Right ventricle myocardium superior (tissue), 1 donor: ENCODE measurements at regions not wholly inside any gene's neighbourhood (a gene's known extent, or its start where the extent isn't known, plus 50 kb on each side); places are given as distances from the start of the nearest gene placed in this dataset.

ENCODE experiments used
- ATAC-seq: fragments of 200-7000 bp; cut with Tn5 transposase; one replicate; pipeline ENCODE4 v1.9.1; 2020; ENCODE audit warnings: mild to moderate bottlenecking; ENCODE audit not compliant: poor library complexity
- DNase-seq: peaks from one replicate; pipeline ENCODE4 v3.0.0-alpha.2; 2020
- intact Hi-C: fragments of 100-400 bp; cut with DNase I; formaldehyde crosslinking; loops from one replicate; pipeline ENCODE4 v1.11.2; 2022
- donor health status: DM: no; HTN: yes; CAD: no; lungs with severe emphysema.

DNA sequence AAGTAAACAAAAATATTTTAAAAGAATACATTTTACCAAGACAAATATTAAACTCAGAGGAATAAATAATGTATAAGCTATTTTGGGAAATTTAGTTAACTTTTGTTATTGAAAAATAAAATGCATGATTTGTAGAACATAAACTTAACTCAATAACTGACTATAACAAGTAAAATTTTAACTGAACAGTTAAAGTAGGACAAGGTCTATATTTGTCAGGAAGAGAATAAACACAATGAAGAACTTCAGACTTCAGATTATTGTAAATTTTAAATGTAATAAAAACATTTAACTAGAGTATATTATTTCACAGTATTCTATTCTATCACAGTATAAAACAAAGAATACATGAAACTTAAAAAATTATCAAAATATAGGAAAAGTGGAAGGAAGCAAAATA lies 948.8 kb upstream of the USP15 start:
- DNase-seq (no peak), ATAC-seq (no peak)
- intact Hi-C loops = no loop called here

DNA sequence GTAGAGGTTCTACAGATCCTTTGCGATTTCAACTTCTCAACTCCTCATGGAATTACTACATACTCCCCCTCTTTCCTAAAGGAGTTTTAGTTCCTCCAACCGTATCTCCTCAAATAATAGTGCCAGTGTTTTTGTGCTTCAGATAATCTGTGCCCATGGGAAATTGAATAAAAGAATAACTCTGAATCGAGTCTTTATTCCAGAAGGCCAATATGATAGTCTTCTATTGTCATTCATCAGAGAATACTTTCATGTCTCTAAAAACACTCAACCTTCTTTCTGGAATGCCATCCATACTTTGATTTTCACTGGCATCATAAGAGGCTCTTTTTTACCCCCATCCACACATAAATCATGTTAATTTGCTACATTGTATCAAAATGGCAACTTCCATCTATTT lies 911.3 kb upstream of the USP15 start:
- intact Hi-C loops = no loop called here
- ATAC-seq (no peak), DNase-seq (no peak)

DNA sequence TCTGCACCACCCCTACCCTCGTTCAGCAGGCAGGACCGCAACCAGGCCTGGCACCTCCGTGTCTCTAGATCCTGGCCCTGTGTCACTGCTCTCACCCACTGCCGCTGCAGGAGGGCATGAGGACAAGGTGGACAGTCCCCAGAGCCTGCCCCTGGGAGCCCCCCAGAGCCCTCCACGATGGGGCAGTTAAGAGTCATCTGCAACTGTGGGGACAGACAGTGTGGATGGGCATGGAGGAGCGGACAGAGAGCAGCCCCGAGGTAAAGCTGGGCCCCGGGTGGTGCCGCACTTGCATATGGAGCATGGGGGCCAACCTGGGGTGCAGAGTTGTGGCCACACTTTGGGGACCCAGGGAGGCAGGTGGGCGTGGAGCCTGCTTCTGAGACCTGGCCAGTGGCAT lies 905.1 kb upstream of the USP15 start:
- ATAC-seq (no peak), DNase-seq (peak; percentile 36)
- intact Hi-C loops = no loop called here

DNA sequence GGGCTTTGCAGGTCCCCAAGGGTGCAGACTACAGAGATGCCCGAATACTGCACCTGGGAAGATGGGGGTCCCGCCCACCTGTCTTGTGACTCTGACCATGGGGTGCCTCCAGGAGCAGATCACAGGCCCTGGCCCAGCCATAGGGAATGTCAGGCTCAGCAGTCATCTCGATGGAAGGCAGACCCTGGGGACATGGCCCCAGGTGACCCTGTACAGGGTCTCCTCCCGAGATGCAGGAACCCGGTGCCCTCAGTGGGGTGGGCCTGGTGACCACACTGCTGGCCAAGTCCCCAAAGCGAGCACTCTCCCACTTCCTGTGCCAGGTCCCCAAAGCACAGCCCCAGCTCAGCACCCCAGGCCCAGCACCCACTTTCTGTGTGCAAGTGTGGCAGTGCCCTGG lies 903.7 kb upstream of the USP15 start:
- intact Hi-C loops = no loop called here
- no peak for ATAC-seq
- no peak for DNase-seq

DNA sequence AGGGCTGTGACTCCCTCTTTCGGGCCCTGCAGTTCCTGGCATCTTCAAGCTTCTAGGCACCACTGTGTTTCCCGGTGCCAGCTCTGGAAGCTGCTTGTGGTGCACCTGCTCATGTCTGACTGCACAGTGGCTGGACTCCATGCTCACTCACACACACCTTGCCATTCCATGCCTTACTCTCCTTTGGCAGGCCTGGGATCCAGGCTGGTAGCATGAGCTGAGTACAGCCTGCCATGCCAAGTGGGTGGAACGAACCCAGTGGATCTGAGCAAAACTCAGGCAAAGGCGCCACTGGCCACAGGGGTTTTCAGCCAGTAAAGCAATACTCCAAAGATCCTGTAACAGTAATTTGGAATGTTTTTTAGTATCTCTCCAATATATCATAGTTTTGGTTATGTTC lies 902.7 kb upstream of the USP15 start:
- intact Hi-C loops = no loop called here
- ATAC-seq = no peak
- no peak for DNase-seq

DNA sequence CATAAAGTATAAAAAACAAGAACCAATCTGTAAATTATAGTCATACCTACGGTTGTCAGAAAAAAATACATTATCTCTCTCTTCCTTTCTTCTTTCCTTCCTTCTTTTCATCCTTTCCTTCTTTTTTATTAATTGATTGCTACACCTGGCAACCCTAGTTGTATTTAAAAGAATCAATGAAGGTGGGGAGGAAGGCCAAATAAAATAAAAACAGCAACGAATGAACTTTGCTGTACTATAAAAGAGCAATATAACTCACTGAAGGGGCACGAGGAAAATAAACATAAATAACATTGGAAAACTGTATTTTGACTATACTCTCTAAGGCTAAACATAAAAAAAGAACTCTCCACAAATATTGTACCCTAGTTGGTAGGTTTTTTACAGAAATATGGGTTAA lies 898.2 kb upstream of the USP15 start:
- intact Hi-C loops = no loop called here
- ATAC-seq = no peak
- no peak for DNase-seq

DNA sequence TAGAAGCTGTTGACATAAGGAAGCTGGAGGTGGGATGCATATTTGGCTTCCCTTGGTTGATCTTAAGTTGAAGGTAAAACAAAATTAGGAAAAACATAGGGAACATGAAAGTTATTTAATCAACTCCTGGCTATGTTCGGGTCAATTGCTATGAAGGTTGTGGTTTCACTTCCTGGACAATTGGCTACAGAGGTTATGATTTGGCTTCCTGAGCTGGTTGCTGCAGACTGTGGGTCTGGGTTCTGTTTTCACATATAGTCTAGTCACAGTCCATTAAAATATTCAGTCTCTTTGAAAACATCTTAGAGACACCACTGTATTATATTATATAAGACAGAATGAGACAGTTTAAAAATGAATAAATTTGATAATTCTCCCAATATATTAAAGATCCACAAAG lies 895.2 kb upstream of the USP15 start:
- ATAC-seq (no peak), DNase-seq (no peak)
- intact Hi-C loops = no loop called here

DNA sequence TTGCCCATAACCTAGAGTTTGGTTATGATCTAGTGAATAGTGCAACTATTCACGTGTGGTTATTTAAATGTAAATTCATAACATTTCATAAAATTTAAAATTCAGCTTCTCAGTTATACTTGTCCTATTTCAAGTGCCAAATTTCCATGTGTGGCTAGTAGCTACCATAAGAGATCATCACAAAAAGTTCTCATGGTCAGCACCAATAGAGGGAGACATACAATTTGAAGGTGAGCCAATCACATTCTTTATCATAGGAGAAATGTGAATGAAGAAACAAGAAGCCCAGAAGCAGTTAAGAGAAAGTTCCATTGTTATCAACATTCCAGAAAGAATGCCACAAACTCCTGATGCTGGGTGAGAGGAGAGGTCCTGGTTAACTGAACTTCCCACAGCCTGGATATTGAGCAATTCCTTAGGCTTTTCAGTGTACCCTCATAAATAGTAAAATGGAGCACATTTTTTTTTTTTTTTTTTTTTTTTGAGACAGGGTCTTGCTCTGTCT lies 892.9 kb upstream of the USP15 start:
- DNase-seq (no peak), ATAC-seq (no peak)
- intact Hi-C loops = no loop called here

DNA sequence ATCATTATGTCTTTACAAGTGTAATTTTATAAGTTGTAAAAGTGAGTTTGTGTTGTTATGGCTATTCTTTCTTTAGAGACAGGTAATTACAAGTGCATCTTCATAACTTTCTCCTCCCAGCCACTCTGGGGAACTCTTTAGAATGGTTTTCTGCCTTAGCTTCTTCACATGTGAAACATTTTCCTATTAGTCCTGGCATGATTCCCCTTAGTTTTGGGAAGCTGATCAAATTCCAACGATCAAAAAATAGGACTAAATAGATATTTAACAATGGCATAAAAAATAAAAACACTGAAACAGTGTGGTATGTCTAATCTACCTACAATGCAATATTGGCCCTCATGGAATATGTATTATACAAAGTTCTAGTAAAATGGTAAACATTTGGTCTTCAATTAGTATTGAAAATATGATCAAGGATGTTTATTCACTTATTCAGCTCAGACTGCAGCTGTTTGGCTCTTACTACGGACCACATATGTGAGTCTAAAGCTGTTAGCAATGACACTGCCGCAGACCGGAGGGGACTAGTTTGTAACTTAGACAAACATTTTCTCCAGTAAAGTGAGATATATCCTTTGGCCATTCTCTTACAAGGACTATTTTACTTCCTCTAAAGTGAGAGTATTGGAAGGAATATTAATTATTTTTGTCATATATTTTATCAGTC lies 890.8 kb upstream of the USP15 start:
- intact Hi-C loops = no loop called here
- DNase-seq = no peak
- no peak for ATAC-seq

DNA sequence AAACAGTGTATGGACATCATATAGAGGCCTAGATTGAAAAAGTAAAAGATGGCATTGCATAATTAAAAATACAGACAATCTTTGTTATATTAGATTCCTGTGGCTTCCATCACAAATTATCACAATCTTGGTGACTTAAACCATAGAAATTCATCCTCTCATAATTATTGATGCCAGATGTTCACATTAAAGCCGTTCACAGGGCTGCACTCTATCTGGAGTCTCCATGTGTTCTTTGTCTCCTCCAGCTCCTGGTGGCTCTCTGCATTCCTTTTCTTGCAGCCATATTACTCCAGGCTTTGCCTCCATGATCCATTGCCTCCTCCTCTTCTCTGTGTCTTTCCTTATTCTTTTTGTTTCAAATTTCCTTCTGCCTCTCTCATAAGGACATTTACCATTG lies 875.7 kb upstream of the USP15 start:
- DNase-seq (no peak), ATAC-seq (no peak)

DNA sequence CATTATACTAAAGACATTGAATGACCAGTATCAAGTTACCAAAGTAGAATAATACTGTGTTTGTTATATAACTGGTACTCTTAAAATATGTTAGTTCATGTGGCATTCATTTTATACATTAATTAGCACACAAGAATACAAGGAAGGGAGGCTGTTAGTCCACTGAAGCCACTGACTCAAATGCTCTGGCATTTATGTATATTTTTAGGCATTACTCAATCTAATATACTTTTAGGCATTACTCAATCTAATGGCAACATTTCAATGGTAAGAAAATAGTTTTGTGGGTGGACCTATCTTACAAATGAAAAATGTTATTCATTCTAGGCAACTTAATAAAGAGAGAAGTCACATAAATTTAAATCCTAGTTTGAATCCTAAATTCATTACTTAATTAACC lies 874.4 kb upstream of the USP15 start:
- intact Hi-C loops = no loop called here
- ATAC-seq = no peak
- DNase-seq = no peak

More for the DNA sequence above, 875.7 kb upstream of the USP15 start:
- intact Hi-C loops = no loop called here

DNA sequence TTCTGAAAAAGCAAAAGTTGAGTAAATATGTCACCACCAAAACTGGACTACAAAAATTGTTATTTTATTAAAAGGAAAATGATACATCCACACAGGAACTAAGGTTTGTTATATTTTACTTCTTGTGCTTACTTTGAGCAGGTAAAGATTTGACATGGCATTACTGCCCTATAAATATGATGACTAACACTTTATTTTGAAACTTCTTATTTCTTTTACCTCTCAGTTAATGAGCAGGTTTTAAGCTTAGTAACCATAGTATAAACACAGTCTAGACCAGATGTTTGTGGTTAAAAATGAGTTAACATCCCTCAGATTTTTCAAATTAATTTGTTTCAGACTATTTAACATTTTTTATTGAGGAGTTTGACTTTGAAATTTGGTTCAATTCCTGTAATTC lies 862.5 kb upstream of the USP15 start:
- ATAC-seq = no peak
- intact Hi-C loops = no loop called here
- DNase-seq = no peak

DNA sequence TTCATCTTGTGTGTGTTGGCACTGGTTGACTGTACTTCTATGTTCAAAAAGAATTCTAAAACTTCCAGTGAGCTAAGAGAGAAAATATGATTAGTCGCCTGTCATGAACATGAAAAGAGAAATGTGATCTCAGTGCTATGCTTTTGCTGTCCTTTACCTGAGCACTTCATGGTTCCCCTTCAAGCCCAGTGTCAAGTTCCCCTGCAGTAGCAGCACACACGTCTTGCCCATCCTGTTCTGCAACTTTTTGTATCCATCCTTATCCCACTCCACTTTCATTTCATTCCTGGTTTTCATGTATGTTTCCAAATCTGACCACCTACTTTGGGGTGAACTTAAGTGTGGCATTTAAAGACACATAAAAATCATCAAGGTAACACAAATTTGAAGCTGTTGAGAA lies 848.0 kb upstream of the USP15 start:
- intact Hi-C loops = no loop called here
- DNase-seq (no peak), ATAC-seq (no peak)

DNA sequence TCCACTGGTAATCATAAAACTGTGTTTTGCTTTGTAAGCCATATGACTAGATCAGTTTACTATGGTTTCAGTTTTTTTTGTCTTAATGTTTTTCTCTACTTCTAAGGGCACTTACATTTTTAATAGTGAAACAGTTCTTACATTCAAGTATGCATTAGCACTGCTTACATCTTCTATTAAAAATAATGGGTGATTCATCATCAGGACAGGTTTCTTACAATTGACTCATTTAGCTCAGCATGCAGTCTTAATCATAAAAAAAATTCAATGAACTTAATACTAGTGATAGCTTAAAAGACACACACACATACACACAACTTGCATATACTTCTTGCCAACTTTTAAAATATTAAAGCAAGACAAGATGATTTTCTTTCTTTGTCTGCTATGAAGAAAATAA lies 845.7 kb upstream of the USP15 start:
- intact Hi-C loops = no loop called here
- no peak for ATAC-seq
- DNase-seq = no peak

DNA sequence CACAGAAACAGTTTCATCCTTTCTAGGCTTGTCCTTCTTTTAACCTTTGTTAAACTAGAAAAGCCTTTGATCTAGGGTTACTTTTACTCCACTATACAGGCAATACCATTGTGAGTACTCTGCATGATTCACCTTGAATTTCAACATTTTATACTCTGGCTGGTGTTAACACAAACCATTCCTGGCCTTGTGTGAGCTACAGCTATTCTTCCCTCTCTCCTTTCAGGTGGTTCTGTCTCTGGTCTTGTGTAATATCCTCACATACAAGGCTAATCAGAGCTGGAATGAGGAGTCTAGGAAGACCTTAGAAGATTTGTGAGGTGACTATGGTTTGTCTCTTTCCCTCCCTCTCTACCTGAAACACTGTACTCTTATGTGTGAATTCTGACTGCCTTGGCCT lies 837.4 kb upstream of the USP15 start:
- DNase-seq (no peak), ATAC-seq (no peak)
- intact Hi-C loops = no loop called here

DNA sequence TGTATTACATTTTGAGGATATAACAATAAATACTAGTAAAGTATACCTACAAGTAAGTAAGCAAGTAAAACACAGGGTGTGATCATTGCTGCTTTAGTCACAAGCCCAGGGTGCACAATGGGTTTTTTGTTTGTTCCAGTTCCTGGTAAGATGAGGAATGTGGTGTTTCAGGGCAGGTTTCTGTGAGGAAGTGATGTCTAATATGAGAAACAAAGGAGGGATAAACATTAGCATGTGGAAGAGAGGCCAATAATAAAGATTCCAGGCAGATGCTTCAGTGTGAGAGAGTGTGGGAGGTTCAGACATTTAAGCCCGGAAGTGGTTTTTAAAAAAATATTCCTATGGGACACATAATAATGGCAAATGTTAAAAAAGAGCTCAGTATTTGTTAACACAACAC lies 808.1 kb upstream of the USP15 start:
- no peak for ATAC-seq
- intact Hi-C loops = no loop called here
- no peak for DNase-seq

DNA sequence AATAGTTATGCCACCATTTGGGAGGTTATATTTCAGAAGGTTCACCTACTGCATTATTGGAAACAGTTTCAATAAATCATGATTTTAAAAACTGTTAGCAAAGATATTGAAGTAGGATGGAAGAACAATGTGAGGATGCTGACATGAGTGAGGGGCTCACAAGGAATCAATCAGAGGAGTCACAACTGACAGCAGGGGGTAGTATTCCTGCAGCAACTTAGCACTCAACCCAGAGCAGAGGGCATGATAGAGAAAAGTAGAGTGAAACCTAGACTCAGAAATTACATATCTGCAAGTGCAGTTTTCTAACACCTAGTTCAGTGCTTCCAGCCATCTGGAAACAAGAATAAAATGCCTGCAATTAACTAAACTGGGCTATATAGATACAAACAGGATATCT lies 772.5 kb upstream of the USP15 start:
- DNase-seq (no peak), ATAC-seq (no peak)
- intact Hi-C loops = no loop called here

DNA sequence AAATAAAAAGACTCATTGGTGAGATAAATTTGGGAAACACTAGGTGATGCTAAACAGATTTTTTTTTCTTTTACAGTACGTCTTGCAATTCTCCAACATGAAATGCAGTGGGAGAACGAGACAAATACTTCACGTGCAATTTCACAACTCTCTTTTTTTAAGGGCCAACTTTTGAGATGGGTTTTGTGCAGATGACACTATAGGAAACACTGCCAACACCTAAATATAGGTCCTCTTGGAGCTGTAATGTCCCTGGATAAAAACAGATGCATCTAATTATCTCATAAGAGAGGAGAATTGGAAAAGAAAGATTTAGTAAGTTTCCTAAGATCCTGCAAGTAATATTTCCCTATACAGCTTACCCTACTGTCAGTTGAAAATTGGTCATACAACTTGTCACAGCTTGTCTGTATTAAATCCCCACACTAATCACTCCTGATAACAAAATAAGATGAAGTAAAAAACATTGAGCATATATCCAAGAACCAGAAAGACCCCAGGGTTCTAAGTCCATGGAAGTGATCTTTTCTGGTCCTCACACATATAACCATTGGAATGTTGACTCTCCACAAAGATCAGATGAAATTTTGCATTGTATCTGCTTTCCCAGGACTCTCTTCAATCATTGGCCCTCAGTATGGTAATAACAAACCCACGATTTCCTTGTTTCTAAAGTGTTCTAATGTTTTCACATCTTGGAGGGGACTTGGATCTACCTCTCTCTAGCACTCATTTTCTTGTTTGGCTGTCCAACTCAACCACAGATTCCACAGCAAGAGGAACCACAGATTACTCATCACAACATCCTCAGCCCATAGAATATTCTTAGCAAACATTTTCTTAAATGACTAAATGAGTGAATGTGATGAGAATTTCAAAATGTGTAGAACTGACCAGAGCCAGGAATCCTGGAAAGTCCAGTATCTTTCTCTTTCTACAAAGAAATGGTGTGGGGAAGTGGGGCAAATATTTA lies 769.4 kb upstream of the USP15 start:
- no peak for ATAC-seq
- intact Hi-C loops = no loop called here
- no peak for DNase-seq

DNA sequence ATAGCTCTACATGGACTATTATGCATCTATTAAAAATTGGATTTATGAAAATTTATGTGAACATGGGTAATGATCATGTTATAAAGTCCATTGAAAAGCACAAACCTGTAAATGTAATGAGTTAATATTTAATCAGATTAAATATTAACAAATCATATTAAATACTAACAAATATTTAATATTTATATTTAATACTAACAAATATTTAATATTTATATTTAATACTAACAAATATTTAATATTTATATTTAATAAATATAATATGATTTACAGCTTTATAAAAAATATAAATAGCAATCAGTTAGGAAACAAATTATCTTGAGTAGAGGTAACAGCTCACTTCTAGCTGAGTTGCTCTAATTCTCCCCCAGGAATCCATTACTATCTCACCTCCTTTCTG lies 758.0 kb upstream of the USP15 start:
- intact Hi-C loops = no loop called here
- ATAC-seq = no peak

DNA sequence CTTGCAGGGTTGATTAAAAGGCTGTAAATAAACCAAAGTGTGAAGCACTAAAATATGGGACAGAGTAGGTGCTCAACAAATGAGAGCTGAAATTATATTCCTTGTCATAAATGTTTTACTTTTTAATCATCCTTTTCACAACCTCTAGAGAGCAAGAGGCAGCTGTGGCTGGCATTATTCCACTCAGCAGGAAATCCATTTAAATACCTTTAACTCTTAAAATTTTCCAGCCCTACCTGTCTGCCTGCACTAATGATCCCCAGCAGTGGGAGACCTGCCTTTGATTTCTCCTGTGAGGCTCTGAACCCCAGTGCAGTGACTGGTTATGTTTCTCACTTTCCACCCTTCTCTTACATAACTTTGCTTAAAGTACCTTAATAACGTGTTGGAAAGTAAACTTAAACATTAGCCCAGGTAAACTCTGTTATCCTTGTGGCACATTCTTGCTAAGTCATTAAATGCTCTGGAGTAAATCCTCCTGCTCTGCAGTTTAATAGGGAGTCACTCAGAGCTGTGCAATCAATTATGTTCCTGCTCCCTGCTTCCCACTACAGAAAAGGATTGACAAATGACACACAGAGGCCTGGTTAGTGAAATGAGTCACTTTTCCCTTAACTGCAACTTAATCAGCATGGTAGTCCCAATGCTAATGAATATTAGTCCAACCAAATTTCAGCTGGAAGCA lies 755.7 kb upstream of the USP15 start:
- ATAC-seq (no peak), DNase-seq (no peak)
- intact Hi-C loops = no loop called here

More for the DNA sequence above, 758.0 kb upstream of the USP15 start:
- DNase-seq = no peak
